Fibroblast of mammary gland (primary cell): ENCODE measurements at regions not wholly inside any gene's neighbourhood (a gene's known extent, or its start where the extent isn't known, plus 50 kb on each side); places are given as distances from the start of the nearest gene placed in this dataset.

Experiments used
- DNase-seq: peaks from one replicate; pipeline ENCODE4 v3.0.0-alpha.2; 2010; ENCODE audit warnings: low read depth
- H3K4me3 ChIP-seq: 2 replicates; pipeline ENCODE4 v1.5.1; 2011; ENCODE audit warnings: low read depth, mild to moderate bottlenecking, low read length, moderate library complexity; ENCODE audit not compliant: control insufficient read depth
- TF ChIP-seq, protein P1 (sequence below): conservative IDR thresholded peaks from 2 replicates; pipeline ENCODE4 v1.5.1; 2011; ENCODE audit warnings: low read depth, low read length, inconsistent platforms; ENCODE audit not compliant: control insufficient read depth, insufficient read depth

GRCh38 chr2:120890566-120891360 lies 155.1 kb downstream of the GLI2 start:
- TF ChIP-seq, protein P1, sequence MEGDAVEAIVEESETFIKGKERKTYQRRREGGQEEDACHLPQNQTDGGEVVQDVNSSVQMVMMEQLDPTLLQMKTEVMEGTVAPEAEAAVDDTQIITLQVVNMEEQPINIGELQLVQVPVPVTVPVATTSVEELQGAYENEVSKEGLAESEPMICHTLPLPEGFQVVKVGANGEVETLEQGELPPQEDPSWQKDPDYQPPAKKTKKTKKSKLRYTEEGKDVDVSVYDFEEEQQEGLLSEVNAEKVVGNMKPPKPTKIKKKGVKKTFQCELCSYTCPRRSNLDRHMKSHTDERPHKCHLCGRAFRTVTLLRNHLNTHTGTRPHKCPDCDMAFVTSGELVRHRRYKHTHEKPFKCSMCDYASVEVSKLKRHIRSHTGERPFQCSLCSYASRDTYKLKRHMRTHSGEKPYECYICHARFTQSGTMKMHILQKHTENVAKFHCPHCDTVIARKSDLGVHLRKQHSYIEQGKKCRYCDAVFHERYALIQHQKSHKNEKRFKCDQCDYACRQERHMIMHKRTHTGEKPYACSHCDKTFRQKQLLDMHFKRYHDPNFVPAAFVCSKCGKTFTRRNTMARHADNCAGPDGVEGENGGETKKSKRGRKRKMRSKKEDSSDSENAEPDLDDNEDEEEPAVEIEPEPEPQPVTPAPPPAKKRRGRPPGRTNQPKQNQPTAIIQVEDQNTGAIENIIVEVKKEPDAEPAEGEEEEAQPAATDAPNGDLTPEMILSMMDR = no peak
- H3K4me3 ChIP-seq = no peak overlapping the region
- no peak for DNase-seq

DNA sequence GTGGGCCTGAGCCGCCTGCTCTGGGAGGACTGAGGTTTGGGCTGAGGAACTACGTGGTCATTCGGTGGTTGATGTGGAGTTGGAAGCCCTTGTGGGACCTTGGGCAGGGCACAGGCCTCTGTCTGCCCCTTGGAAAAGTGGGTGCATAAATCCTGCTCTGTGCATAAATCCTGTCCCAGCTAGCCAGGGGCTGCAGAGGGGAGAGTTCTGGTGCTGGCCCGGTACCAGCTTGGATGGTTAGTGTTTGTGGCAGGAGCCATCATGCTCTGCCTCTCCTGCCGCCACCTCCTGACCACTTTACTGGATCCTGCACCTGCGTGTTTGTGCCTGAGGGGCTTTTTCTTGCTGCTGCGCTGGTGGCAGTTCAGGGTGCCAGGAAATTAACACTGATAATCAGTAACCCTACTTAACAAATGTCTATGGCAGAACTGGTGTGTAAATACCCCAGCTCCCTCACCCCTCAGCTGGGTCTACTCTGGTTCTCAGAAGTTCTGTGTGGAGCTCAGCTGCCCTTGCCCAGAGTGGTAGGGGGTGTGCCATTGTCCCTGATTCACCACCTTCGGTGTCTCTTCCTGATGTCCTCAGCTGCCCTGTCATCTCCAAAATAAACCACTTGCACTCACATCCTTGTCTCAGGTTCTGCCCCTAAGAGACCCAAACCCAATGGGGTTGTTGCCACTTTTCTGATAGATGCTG lies 156.8 kb downstream of the GLI2 start:
- H3K4me3 ChIP-seq = no peak overlapping the region
- TF ChIP-seq, protein P1 = no peak
- no peak for DNase-seq

DNA sequence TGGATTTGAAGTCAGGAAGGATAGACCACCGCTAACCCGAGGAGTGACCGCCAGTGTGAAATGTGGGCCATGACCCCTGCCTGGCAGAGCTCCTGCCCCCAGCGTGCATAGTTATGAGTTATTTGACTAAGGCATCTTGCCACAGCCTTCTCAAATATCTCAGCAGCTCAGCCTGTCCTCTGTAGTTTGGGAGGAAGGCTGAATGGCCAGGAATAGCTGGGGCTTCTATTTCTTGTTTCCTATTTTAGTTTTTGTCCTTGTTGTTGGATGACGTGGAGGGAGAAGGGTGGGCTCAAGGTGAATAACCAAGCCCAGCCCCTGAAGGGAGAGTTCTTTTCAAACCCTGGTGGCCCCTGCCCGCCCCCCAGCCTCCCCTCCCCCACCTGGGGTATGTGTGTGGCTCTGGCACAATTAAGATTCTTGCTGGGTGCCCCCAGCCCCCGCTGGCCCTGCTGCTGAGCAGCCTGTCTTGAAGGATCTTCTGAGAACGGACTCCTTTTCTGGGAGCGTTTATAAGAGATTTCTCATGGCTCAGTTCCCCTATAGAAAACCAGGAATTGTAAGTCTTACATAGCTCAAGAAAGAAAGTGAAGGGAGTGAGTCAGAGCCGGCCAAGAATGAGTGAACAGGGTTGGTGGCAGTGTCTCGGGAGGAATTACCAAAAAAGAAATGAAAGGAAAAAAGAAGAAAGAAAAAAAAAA lies 157.4 kb downstream of the GLI2 start:
- TF ChIP-seq, protein P1 = no peak
- peak; percentile 50 for DNase-seq
- no peak overlapping the region for H3K4me3 ChIP-seq

- no peak overlapping the region for H3K4me3 ChIP-seq
- TF ChIP-seq, protein P1 = no peak
- DNase-seq = no peak
Measured at GRCh38 chr2:120893811-120894584, 158.3 kb downstream of the GLI2 start.

DNA sequence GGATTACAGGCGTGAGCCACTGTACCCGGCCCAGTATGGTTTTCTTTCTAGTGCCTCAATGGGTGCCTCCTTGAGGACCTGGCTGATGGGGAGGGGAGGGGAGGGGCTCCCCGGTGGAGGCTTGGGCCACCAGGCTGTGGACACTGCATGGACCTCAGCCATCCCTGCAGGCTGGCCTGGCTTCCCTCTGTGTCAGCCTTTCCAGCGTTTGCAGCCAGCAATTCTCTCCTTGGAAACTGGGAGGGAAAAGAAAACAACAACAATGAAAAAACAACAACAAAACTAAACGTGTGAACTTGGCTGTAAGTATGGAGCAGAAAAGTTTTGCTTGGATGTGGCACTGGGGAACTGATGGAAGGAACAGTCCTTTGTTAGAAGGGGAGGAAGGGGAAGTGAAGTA lies 159.3 kb downstream of the GLI2 start:
- DNase-seq = no peak
- no peak overlapping the region for H3K4me3 ChIP-seq
- TF ChIP-seq, protein P1 = no peak

DNA sequence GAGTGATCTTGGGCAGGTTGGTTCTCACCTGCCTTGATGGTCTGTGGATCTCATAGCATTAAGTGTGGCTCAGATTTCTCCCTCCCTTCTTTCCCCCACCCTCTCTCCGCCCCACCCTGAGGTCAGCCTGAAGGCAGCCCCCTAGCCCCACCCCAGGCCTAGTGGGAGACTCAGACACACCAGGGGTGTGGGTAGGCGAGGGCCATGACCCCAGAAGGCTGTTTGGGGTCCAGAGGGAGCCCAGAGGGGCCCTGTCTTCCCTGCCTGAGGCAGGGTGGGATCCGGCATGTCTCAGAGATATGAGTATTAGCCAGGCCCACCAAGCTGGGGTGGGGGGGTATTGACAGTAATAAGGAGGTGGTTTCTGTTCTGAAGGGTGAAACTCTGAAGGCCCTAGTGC lies 160.5 kb downstream of the GLI2 start:
- TF ChIP-seq, protein P1 = no peak
- no peak for DNase-seq
- H3K4me3 ChIP-seq = no peak overlapping the region
